GM18511 (cell line): ENCODE measurements at regions not wholly inside any gene's neighbourhood (a gene's known extent, or its start where the extent isn't known, plus 50 kb on each side); places are given as distances from the start of the nearest gene placed in this dataset.
"Not testable (repeated sequence)": the region's sequence is repeated elsewhere in the genome, so short reads cannot be mapped to it uniquely, and the experiment has no call there.

Source experiments
- ATAC-seq: cut with Tn5 transposase; IDR thresholded peaks from one replicate; pipeline ENCODE4 v1.9.1; 2021; ENCODE audit warnings: mild to moderate bottlenecking, moderate library complexity; ENCODE audit not compliant: unreplicated experiment

DNA sequence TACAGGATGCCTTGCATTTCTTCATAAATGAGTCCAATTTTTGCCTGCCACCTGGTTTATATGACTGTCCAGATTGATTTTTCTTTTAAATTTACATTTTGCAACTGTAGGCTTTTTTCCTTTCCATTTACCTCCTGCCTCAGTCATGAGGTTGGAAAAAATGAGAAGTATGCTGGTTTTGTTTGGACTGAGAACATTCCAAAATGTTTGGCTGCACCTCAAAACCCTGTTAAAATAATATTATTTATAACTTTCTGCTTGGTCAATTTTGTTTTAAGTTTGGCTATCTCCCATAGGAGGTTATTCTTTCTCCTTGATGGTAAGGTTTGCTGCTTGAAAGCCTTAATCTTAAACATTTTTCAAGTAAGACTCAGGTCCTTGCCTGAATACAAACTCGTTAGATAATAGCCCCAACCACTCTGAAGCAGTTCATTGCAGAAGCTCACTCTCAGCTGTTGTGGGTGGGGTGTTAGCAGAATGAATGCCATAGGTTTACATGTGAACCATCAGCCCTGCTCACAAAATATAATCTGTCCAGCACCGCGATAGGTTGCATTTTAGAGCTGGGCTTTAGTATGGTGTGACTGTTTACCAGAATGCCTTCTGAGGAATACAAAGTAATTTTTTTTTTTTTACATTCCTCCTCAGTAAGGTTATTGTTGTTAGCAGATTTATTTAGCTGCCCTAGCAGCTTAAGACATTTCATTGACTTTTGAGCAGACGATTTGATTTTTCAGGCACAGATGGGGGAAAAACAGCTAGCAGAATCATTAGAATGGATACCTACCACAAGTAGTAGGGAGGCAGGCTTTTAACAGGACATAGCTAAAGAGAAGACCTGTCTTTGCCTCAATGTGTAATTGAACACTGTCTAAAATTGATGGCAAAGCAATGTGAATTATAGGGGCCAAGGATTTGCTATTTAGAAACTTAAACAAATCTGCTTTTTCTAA, 630.8 kb upstream of the KCNMB2 start:
- no peak for ATAC-seq

DNA sequence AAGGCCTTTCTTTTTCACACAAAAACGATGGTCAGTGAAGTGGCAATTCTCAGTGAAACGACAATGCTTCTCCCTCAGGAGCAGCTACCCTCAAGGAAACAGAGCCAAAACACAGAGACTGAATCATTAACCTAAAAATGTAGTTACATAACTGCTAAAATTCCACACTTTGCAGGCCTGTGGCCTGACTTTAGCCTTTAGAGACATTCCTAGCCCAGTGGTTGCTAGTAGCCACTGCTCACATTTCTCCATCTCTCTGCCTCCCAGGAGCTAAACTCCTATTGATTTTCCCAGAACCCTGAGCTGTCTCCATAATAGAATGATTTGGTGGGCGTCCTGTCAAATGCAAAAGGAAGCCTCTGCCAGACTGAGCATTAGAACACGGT, 630.1 kb upstream of the KCNMB2 start:
- ATAC-seq, result no peak

DNA sequence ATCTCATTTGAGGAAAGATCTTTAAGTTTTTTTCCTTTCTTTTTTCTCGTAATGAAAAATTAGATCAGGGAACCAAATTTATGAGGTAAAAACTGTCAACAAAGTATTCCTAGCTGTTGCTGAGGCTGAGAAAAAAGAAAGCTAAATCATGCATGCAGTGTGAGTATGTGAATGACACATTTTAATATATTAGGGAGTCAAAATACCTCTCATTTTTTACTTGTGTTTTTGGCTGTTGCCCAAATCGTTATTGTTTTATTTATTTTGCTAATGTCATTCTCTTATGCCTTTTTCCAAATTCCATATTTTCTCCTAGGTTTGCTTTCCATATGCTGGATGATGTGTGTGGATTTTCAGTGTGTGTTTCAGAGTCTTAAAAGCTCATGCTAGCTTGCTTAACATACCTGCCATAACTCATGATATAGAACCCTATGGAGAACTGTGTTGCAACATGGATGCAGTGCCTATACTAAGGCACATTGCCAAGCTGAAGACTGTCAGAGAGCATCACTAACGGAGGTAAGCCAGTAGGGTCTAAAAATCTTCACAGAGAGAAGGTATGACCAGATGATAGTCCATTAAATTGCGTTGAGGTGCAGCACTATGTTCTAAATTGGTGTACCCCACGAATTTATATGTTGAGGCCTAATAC, 629.5 kb upstream of the KCNMB2 start:
- no peak for ATAC-seq

DNA sequence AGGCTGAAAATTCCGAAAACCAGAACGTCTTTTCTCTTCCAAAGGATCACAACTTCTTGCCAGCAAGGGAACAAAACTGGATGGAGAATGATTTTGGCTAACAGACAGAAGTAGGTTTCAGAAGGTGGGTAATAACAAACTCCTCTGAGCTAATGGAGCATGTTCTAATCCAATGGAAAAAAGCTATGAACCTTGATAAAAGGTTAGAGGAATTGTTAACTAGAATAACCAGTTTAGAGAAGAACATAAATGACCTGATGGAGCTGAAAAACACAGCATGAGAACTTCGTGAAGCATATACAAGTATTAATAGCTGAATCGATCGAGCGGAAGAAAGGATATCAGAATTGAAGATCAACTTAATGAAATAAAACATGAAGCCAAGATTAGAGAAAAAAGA, 626.7 kb upstream of the KCNMB2 start:
- not testable (repeated sequence) for ATAC-seq

DNA sequence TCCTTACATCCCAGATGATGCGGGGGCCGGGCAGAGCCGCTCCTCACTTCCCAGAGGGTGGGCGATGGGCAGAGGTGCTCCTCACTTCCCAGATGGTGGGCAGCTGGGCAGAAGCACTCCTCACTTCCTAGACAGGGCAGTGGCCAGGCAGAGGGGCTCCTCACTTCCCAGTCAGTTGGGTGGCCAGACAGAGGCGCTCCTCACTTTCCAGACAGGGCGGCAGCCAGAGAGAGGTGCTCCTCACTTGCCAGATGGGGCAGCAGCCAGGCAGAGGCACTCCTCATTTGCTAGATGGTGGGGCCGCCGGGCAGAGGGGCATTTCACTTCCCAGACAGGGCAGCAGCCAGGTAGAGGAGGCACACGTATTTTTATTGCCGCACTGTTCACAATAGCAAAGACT, 622.0 kb upstream of the KCNMB2 start:
- ATAC-seq, result no peak

DNA sequence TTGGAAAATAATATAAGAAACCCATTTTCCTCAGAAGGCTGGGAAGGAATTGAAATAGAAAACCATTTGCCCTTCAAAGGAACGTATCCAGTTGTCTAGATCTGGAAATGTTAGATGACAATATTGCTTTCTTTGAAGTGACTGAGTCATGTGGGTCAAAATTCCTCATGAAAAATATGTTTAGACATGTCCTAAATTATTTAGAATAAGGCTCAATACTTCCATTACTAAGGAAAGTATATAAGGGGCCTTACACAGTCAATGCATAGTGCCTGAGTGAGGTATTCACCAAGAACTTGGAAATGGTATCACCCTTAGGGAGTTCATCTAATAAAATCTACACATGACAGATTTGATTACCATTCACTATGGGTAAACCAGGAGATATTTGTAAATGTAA, 619.8 kb upstream of the KCNMB2 start:
- ATAC-seq, result no peak

DNA sequence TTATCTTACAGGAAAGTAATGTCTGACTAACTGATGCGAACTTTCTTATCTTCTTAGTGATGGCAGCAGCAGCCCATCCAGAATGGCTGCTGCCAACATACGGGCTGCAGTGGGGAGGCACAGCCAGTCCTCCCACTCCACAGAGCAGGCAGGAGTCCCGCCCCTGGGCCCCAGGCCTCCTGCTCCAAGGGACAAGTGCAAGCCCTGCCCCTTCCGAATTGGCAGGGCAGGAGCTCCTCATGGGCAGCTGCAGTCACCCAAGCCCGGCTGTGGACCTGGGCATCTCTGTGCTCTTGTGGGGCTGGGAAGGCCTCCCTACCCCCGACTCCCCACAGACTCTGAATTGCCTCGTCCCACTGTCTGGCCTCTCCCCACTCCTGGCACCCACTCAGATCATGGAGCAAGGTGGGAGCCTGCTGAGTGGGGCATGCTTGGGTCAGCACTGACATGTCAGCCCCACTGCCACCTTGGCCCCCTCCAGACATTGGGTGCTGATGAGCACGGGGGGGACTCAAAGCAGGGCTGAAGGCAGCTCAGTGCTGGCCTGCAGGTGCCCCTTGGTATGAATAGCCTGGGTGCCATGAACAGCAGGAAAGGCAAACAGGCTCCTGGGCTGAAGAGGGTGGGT, 618.9 kb upstream of the KCNMB2 start:
- ATAC-seq, result no peak

DNA sequence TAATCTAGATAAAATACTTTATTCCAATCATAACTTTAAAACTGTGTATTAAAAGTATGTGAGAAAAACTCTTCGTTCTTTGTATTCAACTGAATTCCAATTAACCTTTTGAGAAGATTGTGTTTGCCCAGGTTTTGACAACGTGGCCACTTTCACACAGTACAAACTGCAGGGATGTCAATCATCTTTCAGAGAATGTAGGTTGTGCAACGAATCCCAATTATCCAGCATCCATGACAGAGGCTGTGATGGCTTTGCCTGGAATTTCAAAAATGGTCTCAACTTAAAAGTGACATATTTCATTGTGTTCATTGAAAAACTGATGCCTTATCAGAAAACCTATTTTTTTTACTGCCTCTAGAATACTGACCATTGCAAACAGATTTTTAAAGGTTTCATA, 615.1 kb upstream of the KCNMB2 start:
- no peak for ATAC-seq

DNA sequence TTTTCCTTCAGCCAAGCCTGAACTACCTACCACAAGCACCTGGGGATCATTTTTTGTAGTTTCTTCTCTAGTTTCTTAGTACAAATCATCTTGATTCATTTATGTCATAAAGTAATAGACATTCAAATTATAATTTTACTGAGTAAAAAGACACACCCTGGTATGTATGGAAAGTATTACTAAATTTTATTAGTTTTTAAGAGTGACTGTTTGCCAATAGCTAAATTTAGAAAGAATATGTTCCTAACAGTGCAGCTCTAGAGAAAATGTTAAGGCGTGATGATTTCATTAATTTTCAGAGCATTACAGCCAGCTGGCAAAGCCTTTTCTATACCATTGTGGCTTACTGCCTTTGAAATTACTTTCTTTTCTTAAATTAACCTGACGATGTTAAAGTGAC, 612.0 kb upstream of the KCNMB2 start:
- ATAC-seq, result no peak

DNA sequence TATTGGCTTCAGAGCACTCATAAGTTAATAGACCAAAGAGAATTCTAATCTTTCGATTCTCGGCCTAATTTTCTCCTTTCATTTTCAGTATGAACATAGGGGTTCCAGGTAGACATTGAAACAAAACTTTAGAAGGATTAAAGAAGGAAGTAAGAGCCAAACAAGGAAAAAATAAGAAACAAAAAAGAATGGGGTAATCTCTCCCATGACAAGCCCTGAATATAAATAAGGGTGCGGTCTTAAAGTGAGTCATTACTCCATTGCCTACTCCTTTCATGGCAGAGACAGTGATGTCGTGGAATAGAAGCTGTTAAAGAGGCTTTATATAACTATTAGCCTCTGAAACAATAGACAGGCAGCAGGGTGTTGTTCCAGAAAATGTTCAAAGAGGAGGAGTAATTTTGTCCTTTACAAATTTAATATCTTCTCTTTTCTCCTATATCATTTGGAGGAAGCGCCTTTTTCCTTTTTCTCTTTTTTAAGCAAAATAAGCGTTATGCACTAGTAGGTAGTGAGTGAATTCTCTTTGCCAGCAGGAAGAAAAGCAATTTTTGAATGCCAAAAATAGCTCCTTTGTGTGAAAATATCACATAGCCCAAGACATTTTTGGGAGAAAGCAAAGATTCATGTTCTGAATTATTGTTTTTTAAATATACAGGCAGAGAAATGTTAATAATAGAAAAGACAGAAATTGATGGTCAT, 607.9 kb upstream of the KCNMB2 start:
- ATAC-seq, result peak; percentile 80

DNA sequence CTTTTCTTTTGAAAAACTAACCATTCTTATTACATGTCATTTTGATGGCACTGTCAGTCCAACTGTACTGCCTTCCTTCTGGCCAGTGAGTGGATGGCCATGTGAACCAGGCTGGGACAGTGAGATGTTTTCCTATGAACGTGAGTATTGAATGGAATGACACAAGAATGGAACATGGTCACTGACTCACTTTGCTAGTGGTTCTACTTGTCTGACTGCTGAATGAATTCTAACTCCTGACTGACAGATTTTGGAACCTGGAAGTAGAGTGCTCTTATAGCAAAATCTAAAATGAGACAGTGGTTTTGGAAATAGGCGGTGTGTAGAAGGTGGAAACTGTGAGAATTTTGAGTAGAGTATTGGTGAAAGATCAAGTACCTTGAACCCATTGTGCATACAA, 606.9 kb upstream of the KCNMB2 start:
- no peak for ATAC-seq

DNA sequence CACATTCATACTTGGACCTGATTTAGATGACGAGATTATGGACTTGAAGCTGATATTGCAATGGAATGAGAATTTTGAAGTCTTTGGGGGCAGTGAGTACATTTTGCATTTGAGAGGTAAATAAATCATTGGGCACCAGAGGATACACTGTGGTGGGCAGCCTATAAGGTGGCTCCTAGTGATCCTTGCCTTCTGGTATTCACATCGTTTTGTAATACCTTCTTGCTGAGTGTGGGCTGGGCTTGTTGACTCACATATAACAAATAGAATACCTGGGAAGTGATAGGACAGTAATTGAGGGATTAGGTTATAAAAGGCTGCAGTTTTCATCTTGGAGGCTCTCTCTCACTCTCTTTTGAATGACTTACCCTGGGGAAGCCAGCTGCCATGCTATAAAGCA, 605.5 kb upstream of the KCNMB2 start:
- no peak for ATAC-seq

DNA sequence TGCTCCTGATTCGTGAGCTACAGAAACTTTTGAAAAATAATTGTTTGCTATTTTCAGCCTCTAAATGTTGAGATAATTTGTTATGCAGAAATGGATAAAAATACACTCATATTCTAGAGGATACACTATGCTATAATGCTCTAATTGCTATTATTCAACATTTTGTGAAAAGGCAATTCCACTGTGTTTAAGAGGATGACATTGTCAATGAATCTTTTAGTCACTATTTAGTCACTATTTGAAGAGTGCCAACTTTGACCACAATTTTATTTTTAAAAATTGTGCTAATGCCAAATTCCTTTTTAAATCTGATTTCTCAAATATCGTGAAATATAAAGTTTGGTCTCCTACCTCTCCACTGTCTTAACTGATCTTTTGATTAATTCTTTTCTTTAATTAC, 604.9 kb upstream of the KCNMB2 start:
- no peak for ATAC-seq

DNA sequence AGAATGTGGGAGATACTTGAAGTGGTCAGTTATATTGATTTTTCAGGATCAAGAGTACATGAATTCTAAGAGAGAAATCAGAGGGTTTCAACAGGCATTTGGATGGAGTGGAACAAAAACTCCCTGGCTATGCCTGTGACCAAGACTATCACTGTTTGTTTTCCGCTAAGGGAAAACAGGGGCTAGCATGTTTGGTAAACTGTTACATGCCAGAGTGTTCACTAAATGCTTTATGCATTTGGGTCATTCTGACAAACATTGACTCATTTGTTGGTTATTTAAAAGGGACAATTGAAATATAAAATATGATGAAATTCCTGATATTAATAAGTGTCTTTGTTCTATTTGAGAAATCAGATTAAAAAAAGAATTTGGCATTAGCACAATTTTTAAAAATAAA, 603.9 kb upstream of the KCNMB2 start:
- no peak for ATAC-seq

DNA sequence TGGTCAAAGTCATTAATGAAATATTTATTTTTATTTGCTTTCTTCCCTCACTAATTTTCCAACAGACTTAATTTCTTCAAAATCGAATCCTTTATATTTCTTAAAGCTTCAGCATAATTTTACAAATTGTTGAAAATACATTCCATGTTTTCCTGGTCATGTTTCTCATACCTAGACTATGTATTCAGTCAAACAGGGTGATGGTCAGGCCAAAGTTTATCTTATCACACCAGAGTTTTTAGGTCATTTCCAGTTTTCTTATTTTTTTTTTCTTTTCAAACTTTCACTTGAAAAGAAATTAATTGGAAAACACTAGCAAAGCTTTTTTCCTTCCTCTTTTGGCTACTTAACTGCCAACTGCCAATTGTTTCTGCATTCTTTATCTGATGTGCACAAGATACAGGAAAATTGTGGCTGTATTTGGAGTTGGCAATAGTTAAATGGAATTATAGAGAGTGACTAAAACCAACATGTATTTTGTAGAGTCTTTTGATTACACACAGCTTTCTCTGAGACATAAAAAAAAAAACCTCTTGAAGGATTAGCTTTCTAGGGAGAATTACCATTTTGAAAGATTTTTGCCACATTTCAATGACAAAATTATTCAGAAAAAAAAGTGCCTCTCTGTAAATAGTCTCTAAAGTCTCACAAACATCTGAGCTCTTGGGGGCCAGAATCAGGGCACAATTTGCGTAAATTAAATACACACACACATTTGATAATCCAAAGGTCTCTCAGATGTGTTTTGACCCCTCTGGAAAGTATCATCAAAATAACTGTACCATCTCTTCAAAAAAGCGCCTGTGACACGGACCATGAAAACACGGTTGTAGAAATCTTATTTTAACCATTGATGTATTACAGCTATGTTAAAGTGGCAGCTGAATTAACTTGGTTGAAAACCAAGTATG, 603.2 kb upstream of the KCNMB2 start:
- ATAC-seq, result no peak

DNA sequence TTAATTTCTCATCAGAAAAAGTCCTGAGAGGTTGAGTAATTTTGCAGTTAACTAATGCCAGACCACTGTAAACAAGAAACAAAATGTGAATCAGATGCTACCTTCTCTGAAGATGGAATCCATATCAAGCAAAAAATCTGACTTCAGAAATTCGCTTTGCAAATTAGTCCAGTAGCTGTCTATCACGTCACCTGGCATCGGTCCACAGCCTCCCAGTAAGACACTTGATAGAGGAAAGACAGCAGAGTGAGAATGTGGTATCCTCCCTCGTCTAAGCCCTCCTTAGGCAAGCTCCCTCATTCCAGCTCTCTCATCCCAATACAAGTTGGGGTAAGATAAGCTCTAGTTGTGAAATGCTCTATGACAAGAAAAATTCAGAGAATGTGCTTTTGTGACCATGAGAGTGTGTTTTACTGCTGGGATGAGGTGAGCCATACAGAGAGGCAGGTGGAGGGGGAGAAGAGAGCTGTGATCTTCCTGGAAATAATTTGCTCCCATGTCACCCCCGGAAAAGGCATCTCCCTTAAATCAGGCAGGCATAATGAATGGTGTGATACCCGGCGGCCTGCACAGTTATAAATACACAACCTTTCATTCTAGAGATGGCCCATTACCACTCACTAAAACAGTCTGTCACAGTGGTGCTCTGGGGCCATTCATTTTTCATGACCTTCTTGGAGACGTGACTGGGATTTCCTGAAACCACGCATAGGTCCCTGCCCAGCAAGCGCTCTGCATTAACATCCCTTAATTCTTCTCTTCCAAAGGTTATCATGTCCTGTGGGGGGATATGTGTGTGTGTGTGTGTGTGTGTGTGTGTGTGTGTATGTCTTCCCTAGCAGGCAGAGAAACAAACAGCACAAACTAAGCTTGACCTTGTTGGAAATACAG, 602.0 kb upstream of the KCNMB2 start:
- ATAC-seq, result no peak

DNA sequence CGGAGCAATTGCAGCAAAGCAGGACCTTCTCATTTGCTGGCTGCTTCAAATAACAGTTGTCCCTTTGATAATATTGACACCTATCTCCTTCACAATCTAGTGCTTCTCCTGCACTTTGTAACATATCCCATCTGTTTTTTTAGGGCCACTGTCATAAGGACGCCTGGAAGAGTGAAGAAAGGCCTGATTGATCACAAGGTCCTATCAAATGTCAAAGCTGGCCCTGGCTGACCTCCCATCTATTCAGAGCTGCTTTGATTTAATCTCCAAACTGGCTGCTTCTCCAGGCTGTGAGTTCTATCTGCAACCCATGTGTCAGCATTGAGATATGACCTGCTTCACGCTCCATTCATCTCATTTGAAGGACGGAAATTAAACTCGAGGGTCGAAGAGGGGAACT, 601.2 kb upstream of the KCNMB2 start:
- no peak for ATAC-seq

DNA sequence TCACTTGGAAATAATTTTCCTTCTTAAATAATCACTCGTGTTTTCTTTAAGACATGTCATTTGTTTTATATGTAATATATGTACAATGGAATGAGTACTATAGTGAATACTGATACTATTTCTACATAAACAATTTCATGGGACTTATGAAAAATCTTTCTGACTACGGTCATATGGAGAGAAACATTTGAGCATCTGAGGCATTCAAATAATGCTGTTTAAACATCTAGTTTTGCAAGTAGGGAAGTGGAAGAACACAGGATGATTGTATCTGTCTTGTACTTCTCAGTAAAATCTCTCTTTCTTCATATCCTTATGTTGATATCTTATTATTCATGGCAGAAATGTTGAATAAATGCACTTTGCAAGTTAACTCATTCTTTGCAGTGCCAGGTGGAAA, 599.5 kb upstream of the KCNMB2 start:
- ATAC-seq, result no peak

DNA sequence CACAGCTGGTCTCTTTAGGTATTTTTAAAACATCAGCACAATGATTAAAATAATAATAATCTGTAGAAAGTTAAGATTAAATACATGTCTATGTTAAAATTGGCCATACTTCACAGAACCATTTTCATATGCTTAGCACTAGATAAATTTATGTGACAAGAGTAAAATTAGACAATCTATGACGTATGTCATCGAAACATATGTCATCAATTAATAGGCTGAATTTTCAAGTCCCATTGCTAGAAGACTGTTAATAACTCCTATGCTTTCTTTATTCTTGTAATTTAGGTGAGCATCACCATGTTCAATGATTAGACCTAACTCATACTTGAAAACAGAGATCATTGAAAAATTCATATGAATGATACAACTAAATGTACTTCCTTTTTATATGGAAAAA, 593.3 kb upstream of the KCNMB2 start:
- no peak for ATAC-seq
